Tibial nerve (tissue), 4 donors: ENCODE measurements at regions not wholly inside any gene's neighbourhood (a gene's known extent, or its start where the extent isn't known, plus 50 kb on each side); places are given as distances from the start of the nearest gene placed in this dataset.

ENCODE experiments used
- EP300 ChIP-seq, 2 donors: sonication (generic); formaldehyde crosslinking; IDR thresholded peaks; one replicate each; pipeline ENCODE4 v1.6.1; 2017; ENCODE audit warnings: antibody characterized with exemption in 2 of 2, mild to moderate bottlenecking in 1 of 2
- POLR2A ChIP-seq, 2 donors: fragments of 450-650 bp; IDR thresholded peaks; one replicate each; pipeline ENCODE4 v1.6.1; 2017; ENCODE audit warnings: antibody characterized with exemption in 2 of 2, mild to moderate bottlenecking in 2 of 2, moderate library complexity in 2 of 2
- TF ChIP-seq, protein P1 (sequence below), 5 experiments: fragments of 200-600 bp in 3 of 5; fragments of 450-650 bp in 2 of 5; sonication (generic) in 3 of 5; IDR thresholded peaks; one replicate each; pipeline ENCODE4 v1.5.1; 2016 to 2019; ENCODE audit warnings: antibody characterized with exemption in 5 of 5, mild to moderate bottlenecking in 3 of 5, moderate library complexity in 2 of 5

- TF ChIP-seq, protein P1, sequence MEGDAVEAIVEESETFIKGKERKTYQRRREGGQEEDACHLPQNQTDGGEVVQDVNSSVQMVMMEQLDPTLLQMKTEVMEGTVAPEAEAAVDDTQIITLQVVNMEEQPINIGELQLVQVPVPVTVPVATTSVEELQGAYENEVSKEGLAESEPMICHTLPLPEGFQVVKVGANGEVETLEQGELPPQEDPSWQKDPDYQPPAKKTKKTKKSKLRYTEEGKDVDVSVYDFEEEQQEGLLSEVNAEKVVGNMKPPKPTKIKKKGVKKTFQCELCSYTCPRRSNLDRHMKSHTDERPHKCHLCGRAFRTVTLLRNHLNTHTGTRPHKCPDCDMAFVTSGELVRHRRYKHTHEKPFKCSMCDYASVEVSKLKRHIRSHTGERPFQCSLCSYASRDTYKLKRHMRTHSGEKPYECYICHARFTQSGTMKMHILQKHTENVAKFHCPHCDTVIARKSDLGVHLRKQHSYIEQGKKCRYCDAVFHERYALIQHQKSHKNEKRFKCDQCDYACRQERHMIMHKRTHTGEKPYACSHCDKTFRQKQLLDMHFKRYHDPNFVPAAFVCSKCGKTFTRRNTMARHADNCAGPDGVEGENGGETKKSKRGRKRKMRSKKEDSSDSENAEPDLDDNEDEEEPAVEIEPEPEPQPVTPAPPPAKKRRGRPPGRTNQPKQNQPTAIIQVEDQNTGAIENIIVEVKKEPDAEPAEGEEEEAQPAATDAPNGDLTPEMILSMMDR (IDR thresholded peaks at IDR 0.05): no peak
- TF ChIP-seq POLR2A (IDR thresholded peaks at IDR 0.05): no peak
- TF ChIP-seq EP300 (IDR thresholded peaks at IDR 0.05): no peak
Observed at GRCh38 chr2:195337597-195337996, 319.4 kb upstream of the SLC39A10 start.
